Activated B cell treated with CpG ODN at 0.5 μM for 24 hours (primary cell): ENCODE measurements at regions not wholly inside any gene's neighbourhood (a gene's known extent, or its start where the extent isn't known, plus 50 kb on each side); places are given as distances from the start of the nearest gene placed in this dataset.

Experiments
- ATAC-seq: fragments of 200-7000 bp; cut with Tn5 transposase; one replicate; pipeline ENCODE4 v1.10.0; 2021; ENCODE audit warnings: low read depth, mild to moderate bottlenecking, moderate library complexity
- CTCF ChIA-PET: fragments of 350-600 bp; sonication (Branson Sonifier 250); formaldehyde crosslinking; loops from one replicate; lab custom pipeline; 2021; ENCODE audit warnings: antibody characterized with exemption; lab: Charles Lee
- POLR2A ChIA-PET: fragments of 350-600 bp; sonication (Branson Sonifier 250); formaldehyde crosslinking; loops from one replicate; lab custom pipeline; 2021; ENCODE audit warnings: antibody characterized with exemption; lab: Charles Lee
- DNase-seq: peaks from one replicate; pipeline ENCODE4 v3.0.0; 2022
- H3K27ac Mint-ChIP-seq: one replicate; pipeline ENCODE4 v1.8.0; 2020; ENCODE audit warnings: mixed read lengths
- H3K27me3 Mint-ChIP-seq: one replicate; pipeline ENCODE4 v1.8.0; 2021; ENCODE audit warnings: mixed read lengths
- H3K36me3 Mint-ChIP-seq: one replicate; pipeline ENCODE4 v1.8.0; 2021; ENCODE audit warnings: low read depth, mixed read lengths
- H3K4me1 Mint-ChIP-seq: one replicate; pipeline ENCODE4 v1.8.0; 2021; ENCODE audit warnings: mixed read lengths
- H3K4me3 Mint-ChIP-seq: one replicate; pipeline ENCODE4 v1.8.0; 2020; ENCODE audit warnings: mild to moderate bottlenecking, mixed read lengths
- H3K9me3 Mint-ChIP-seq: one replicate; pipeline ENCODE4 v1.8.0; 2020; ENCODE audit warnings: mixed read lengths
- intact Hi-C: fragments of 100-400 bp; cut with micrococcal nuclease; formaldehyde crosslinking; loops from one replicate; pipeline ENCODE4 v1.15.1; 2024
- TF ChIP-seq, protein P1 (sequence below): fragments of 200-600 bp; IDR thresholded peaks from one replicate; pipeline ENCODE4 v1.8.0; 2022; ENCODE audit warnings: antibody characterized with exemption, mild to moderate bottlenecking

GRCh38 chr18:9015689-9016088 lies 86.8 kb upstream of the NDUFV2 start:
- POLR2A ChIA-PET = no interaction called here
- CTCF ChIA-PET = no interaction called here
- H3K9me3 Mint-ChIP-seq = peaks cover 3% of the 10 kb centered on the region
- no peak overlapping the region for H3K4me3 Mint-ChIP-seq
- H3K4me1 Mint-ChIP-seq = peaks cover 11% of the 10 kb centered on the region
- intact Hi-C loops = loop anchor here (2.0 kb wide), 2 partner anchors 47 to 459 kb away; partner anchors contain the start of gene RALBP1
- no peaks in the 10 kb centered on the region for H3K36me3 Mint-ChIP-seq
- H3K27ac Mint-ChIP-seq = no peak overlapping the region
- DNase-seq = no peak
- no peaks in the 10 kb centered on the region for H3K27me3 Mint-ChIP-seq
- no peak for ATAC-seq
- TF ChIP-seq, protein P1, sequence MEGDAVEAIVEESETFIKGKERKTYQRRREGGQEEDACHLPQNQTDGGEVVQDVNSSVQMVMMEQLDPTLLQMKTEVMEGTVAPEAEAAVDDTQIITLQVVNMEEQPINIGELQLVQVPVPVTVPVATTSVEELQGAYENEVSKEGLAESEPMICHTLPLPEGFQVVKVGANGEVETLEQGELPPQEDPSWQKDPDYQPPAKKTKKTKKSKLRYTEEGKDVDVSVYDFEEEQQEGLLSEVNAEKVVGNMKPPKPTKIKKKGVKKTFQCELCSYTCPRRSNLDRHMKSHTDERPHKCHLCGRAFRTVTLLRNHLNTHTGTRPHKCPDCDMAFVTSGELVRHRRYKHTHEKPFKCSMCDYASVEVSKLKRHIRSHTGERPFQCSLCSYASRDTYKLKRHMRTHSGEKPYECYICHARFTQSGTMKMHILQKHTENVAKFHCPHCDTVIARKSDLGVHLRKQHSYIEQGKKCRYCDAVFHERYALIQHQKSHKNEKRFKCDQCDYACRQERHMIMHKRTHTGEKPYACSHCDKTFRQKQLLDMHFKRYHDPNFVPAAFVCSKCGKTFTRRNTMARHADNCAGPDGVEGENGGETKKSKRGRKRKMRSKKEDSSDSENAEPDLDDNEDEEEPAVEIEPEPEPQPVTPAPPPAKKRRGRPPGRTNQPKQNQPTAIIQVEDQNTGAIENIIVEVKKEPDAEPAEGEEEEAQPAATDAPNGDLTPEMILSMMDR = no peak

- TF ChIP-seq, protein P1 = no peak
- CTCF ChIA-PET = interaction anchor here (0.6 kb wide), 1 partner anchor 131 kb away, joined by 3 read pairs; no protein-coding TSS in a partner anchor
- intact Hi-C loops = loop anchor here (2.0 kb wide), 2 partner anchors 46 to 458 kb away; partner anchors contain the start of gene RALBP1
Observed at GRCh38 chr18:9016633-9017166, 85.8 kb upstream of the NDUFV2 start.

GRCh38 chr18:9017167-9017904 lies 85.2 kb upstream of the NDUFV2 start:
- H3K9me3 Mint-ChIP-seq = peaks cover 3% of the 10 kb centered on the region
- DNase-seq (peak; percentile 50), ATAC-seq (peak; percentile 93)
- H3K4me3 Mint-ChIP-seq = peak overlapping the region; percentile 82
- TF ChIP-seq, protein P1 = no peak
- H3K4me1 Mint-ChIP-seq = peaks cover 11% of the 10 kb centered on the region
- CTCF ChIA-PET = interaction anchor here (0.6 to 1.3 kb wide), 2 partner anchors 56 to 130 kb away, joined by 3 to 5 read pairs; no protein-coding TSS in a partner anchor
- no peaks in the 10 kb centered on the region for H3K36me3 Mint-ChIP-seq
- H3K27me3 Mint-ChIP-seq = no peaks in the 10 kb centered on the region
- intact Hi-C loops = loop anchor here (2.0 kb wide), 2 partner anchors 45 to 457 kb away; partner anchors contain the start of gene RALBP1
- POLR2A ChIA-PET = interaction anchor here (0.5 to 1.5 kb wide), 6 partner anchors 44 to 397 kb away, joined by 3 to 5 read pairs (median 5); partner anchors contain the start of gene ANKRD12
- peak overlapping the region; percentile 50 for H3K27ac Mint-ChIP-seq

More at GRCh38 chr18:9016633-9017166, 85.8 kb upstream of the NDUFV2 start:
- Mint-ChIP-seq H3K4me1 (peaks cover 11% of the 10 kb centered on the region), H3K36me3 (no peaks in the 10 kb centered on the region), H3K9me3 (peaks cover 3% of the 10 kb centered on the region), H3K4me3 (peak overlapping the region; percentile 82), H3K27me3 (no peaks in the 10 kb centered on the region), H3K27ac (peak overlapping the region; percentile 30)
- DNase-seq (no peak), ATAC-seq (no peak)
- POLR2A ChIA-PET = interaction anchor here (0.9 to 1.5 kb wide), 4 partner anchors 46 to 120 kb away, joined by 3 to 5 read pairs (median 4); partner anchors contain the start of gene ANKRD12

- CTCF ChIA-PET = interaction anchor here (1.3 kb wide), 1 partner anchor 56 kb away, joined by 5 read pairs; no protein-coding TSS in a partner anchor
- H3K36me3 Mint-ChIP-seq = no peaks in the 10 kb centered on the region
- TF ChIP-seq, protein P1 = no peak
Observed at GRCh38 chr18:9017905-9018227, 84.6 kb upstream of the NDUFV2 start.

More at GRCh38 chr18:9017905-9018227, 84.6 kb upstream of the NDUFV2 start:
- Mint-ChIP-seq H3K27ac (no peak overlapping the region), H3K4me3 (peak overlapping the region; percentile 82), H3K27me3 (no peaks in the 10 kb centered on the region), H3K4me1 (peaks cover 11% of the 10 kb centered on the region), H3K9me3 (peaks cover 3% of the 10 kb centered on the region)
- ATAC-seq (no peak), DNase-seq (no peak)
- POLR2A ChIA-PET = interaction anchor here (0.5 to 1.5 kb wide), 4 partner anchors 44 to 119 kb away, joined by 4 to 5 read pairs (median 5); partner anchors contain the start of gene ANKRD12
- intact Hi-C loops = loop anchor here (2.0 kb wide), 2 partner anchors 45 to 457 kb away; partner anchors contain the start of gene RALBP1
